Liver (tissue), 3 donors: ENCODE measurements at regions not wholly inside any gene's neighbourhood (a gene's known extent, or its start where the extent isn't known, plus 50 kb on each side); places are given as distances from the start of the nearest gene placed in this dataset.

Source experiments
- ATF3 ChIP-seq: IDR thresholded peaks from 2 replicates; pipeline ENCODE4 v1.6.1; 2016; ENCODE audit warnings: antibody characterized with exemption
- CTCF ChIP-seq: fragments of 150-350 bp; IDR thresholded peaks from 2 replicates; pipeline ENCODE4 v1.5.1; 2017; ENCODE audit warnings: improper control_type of control experiment, low read depth, low read length; ENCODE audit not compliant: missing input control
- FOXA1 ChIP-seq: IDR thresholded peaks from 2 replicates; pipeline ENCODE4 v1.6.1; 2016; ENCODE audit warnings: antibody characterized with exemption
- JUND ChIP-seq, 2 donors: IDR thresholded peaks; 2 replicates each; pipeline ENCODE4 v1.6.1; 2016; ENCODE audit warnings: antibody characterized with exemption in 2 of 2
- RAD21 ChIP-seq, 2 donors: IDR thresholded peaks; 2 replicates each; pipeline ENCODE4 v1.6.1; 2016; ENCODE audit warnings: antibody characterized with exemption in 2 of 2, mild to moderate bottlenecking in 2 of 2
- REST ChIP-seq: IDR thresholded peaks from 2 replicates; pipeline ENCODE4 v1.6.1; 2016; ENCODE audit warnings: antibody characterized with exemption, mild to moderate bottlenecking
- TAF1 ChIP-seq: conservative IDR thresholded peaks from 2 replicates; pipeline ENCODE4 v1.6.1; 2016; ENCODE audit warnings: antibody characterized with exemption, mild to moderate bottlenecking
- YY1 ChIP-seq: IDR thresholded peaks from 2 replicates; pipeline ENCODE4 v1.6.1; 2016; ENCODE audit warnings: antibody characterized with exemption, mild to moderate bottlenecking
- ZBTB33 ChIP-seq: IDR thresholded peaks from 2 replicates; pipeline ENCODE4 v1.6.1; 2016; ENCODE audit warnings: antibody characterized with exemption
- donor health status: healthy.
- donor health status: healthy.

GRCh38 chr1:67493148-67493547 lies 62.9 kb upstream of the SERBP1 start:
- TF ChIP-seq ATF3 (no peak), CTCF (no peak), FOXA1 (no peak), REST (no peak), YY1 (no peak), TAF1 (no peak), RAD21 (IDR thresholded peaks at IDR 0.05) (no peak), ZBTB33 (no peak), JUND (IDR thresholded peaks at IDR 0.05) (no peak)
